Activated naive CD4-positive, alpha-beta T cell treated with anti-CD3 and anti-CD28 coated beads, Interleukin-2, amount 50 U/mL, for 72 hours (primary cell): ENCODE measurements at regions not wholly inside any gene's neighbourhood (a gene's known extent, or its start where the extent isn't known, plus 50 kb on each side); places are given as distances from the start of the nearest gene placed in this dataset.
"Not testable (repeated sequence)": the region's sequence is repeated elsewhere in the genome, so short reads cannot be mapped to it uniquely, and the experiment has no call there.

ENCODE experiments used
- ATAC-seq, 2 donors: fragments of 150-1000 bp; cut with Tn5 transposase; 2 replicates each; pipeline ENCODE4 v1.10.0; 2021; ENCODE audit warnings: mild to moderate bottlenecking in 2 of 2, moderate library complexity in 2 of 2
- DNase-seq, 2 donors: peaks; one replicate each; pipeline ENCODE4 v3.0.0; 2021 to 2022; ENCODE audit warnings: low spot score in 2 of 2
- H3K27ac Mint-ChIP-seq, 2 donors: one replicate each; pipeline ENCODE4 v1.8.0; 2022; ENCODE audit warnings: mild to moderate bottlenecking in 2 of 2, mixed read lengths in 2 of 2
- H3K36me3 Mint-ChIP-seq, 2 donors: one replicate each; pipeline ENCODE4 v1.8.0; 2022; ENCODE audit warnings: mixed read lengths in 2 of 2
- H3K9me3 Mint-ChIP-seq, 2 donors: one replicate each; pipeline ENCODE4 v1.8.0; 2022; ENCODE audit warnings: mixed read lengths in 2 of 2

DNA sequence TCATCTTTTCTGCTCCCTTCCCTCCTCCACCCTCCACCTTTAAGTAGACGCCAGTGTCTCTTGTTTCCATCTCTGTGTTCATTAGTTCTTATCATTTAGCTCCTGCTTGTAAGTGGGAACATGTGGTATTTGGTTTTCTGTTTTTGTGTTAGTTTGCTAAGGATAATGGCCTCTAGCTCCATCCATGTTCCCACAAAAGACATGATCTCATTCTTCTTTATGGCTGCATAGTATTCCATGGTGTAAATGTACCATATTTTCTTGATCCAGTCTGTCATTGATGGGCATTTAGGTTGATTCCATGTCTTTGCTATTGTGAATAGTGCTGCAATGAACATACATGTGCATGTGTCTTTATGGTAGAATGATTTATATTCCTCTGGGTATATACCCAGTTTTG lies 236.5 kb downstream of the SOCS6 start:
- not testable (repeated sequence) for DNase-seq, ATAC-seq, H3K27ac Mint-ChIP-seq, H3K36me3 Mint-ChIP-seq
- peaks cover 10 to 16% of the 10 kb centered on the region in 2 donors for H3K9me3 Mint-ChIP-seq

DNA sequence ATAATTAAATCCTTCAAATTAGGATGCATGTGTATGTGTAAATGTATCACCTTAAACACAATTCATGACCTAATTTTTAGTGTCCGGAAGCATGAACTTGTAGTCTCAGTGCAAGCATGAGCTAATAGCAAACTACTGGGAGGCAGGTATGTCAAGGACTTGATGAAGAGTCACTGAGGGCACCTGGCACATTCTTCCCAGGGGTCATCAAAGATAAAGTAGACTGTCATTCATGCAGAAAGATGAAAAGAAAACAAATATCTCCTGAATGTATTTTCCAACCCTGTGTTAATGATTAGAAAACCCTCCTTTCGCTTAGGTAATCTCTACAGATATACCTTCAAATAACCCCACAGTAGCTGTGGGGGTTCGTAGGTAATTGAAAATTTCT lies 234.9 kb downstream of the SOCS6 start:
- ATAC-seq (no peak), DNase-seq (no peak)
- Mint-ChIP-seq H3K36me3 (peaks cover 6 to 7% of the 10 kb centered on the region in 2 donors), H3K27ac (no peak overlapping the region), H3K9me3 (peaks cover 10 to 12% of the 10 kb centered on the region in 2 donors)

DNA sequence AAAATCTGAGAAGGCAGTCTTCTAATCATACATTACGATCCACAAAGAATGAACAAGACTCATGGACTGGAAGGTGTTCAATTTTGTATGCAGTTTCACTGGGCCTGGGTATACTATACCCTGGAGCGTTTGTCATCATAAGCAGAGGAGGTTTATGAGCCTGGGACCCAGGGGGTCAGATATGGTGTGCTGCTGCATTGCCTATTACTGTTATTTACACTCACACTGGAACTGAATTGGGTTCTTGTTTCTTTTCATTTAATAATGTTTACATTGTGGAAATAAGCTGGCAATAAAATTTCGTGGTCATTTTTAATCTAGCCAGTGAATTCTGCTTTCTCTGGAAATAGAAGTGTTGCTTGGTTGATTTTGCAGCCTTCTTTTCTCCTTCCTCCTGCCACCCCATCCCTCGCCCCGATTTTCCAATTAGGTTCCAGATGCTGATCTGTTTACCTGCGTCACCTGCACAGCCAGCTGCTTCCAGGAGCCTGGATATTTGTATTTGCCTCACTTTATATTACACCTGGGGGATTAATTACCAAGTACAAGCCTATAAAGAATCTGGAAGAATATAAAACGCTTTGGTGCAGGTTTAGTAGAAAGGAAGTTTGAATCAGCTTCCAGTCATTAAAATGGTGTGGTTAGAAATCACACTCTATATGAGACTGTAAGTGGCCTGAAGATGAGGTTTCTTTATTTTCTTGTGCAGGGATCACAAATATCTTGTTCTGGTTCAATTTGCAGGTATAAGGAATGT lies 234.4 kb downstream of the SOCS6 start:
- no peak for ATAC-seq
- Mint-ChIP-seq H3K27ac (no peak overlapping the region), H3K36me3 (peaks cover 6 to 7% of the 10 kb centered on the region in 2 donors), H3K9me3 (peaks cover 10 to 12% of the 10 kb centered on the region in 2 donors)
- no peak for DNase-seq

DNA sequence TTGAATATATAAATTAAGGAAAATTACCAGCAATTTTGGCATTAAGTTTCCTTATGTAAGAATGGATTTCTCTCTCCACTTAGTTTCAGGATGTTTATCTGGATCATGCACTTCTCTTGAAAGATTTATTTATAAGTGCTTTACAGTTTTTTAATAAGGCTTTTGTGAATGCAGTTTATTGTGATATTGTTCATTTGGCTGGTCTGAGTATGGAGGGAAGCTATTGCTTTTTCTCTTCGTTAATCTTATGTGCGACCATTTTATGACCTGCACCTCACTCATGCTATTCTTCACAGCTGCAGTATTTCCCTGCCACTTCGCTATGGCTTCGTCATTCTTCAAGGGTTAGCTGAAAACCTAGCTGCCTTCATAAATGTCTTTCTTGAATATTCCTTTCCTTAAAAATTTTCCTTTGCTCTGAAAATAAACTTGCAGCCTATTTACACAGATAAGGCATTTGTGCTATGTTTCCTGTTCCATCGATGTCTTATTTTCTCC lies 233.4 kb downstream of the SOCS6 start:
- no peak for ATAC-seq
- no peak overlapping the region for H3K27ac Mint-ChIP-seq
- H3K9me3 Mint-ChIP-seq: peaks cover 10 to 12% of the 10 kb centered on the region in 2 donors
- no peak for DNase-seq
- peaks cover 6 to 7% of the 10 kb centered on the region in 2 donors for H3K36me3 Mint-ChIP-seq

DNA sequence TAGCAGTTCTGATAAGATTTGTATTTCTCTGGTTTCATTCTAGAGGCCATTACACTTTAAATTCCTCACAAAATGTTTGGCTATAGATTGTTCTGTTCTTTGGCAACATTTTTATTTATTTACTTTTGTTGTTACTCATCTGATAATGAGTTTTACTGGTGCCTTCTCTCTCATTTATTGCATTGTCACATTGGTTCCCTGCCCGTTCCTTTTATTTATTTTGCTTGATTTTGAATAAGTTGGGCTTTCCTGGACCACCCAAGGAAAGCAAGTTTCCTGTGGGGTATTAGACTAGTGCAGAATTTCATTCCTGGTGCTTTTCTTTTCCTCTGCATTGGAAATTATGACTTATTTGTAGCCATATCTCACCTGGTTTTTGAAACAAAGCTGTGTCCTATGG lies 232.0 kb downstream of the SOCS6 start:
- Mint-ChIP-seq H3K9me3 (peaks cover 4 to 5% of the 10 kb centered on the region in 2 donors), H3K27ac (no peak overlapping the region), H3K36me3 (no peaks in the 10 kb centered on the region)
- DNase-seq (no peak), ATAC-seq (no peak)

DNA sequence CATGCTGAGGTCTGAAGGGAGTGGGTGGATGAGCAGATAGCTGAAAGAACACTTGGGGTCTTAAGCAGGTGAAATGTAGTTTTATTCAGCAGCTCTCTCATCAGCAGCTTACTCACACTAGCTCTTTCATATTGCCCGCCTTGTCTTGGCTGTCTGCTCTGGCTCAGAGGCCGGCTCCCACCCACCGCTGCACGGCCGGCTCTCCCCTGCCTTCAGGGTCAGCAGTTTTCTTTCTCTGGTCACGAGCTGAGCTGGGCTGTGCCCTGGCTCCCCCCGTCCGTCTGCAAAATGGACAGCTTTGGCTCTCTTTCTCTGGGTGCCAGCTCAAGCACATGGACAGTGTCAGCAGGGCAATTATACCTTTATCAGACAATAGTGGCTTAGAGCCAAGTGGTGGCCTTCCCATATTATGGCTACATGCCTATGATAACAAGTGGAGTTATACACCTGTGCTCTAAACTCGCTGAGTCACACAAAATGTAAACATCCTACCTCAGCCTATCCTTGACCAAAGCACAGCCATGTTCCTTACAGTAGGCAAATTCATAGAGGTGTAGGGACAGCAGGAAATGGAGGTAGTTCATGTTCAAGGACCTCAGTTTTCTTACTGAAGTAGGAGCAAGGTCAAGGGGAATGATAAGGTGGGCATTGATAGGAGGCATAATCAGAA lies 224.8 kb downstream of the SOCS6 start:
- Mint-ChIP-seq H3K9me3 (peaks cover 0 to 9% of the 10 kb centered on the region in 2 donors), H3K36me3 (no peaks in the 10 kb centered on the region), H3K27ac (no peak overlapping the region)
- DNase-seq (no peak), ATAC-seq (no peak)

DNA sequence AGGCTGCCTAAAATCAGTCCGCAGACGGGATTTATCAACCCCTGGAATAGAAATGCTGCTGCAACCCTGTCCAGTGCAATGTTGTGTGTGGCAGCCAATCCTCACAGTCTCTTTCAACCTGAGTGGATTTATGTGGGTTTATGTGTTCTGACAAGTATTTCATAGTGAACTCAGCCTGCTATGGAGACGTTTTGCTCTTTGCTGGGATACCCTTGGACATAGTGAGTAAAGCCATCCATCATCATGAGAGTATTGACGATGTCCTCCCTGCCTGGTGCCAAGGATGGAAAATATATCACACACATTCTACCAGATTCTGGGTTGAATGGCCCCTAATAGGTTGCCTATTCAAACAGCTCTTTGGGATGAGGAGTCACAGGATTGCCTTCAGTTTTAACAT lies 219.1 kb downstream of the SOCS6 start:
- ATAC-seq (no peak), DNase-seq (no peak)
- Mint-ChIP-seq H3K27ac (no peak overlapping the region), H3K36me3 (no peaks in the 10 kb centered on the region), H3K9me3 (peaks cover 0 to 9% of the 10 kb centered on the region in 2 donors)

DNA sequence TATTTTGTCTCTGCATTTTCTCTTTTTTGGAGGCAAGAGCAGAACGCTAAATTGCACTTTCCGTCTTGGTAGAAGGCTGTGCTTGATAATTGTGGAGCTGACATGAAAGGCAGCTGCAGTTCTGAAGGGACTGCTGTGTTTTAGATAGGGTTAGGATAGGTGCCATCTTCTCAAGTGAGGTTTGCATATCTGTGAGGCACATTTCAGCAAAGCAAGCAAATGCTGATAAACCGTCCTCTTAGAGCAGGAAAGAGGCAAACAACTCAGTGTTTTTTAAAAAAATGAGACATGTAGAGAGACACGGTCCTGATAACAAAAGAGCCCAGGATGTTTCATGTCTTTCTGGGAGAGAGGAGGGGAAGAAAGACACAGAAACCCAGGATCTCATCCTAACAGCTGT lies 217.7 kb downstream of the SOCS6 start:
- no peak overlapping the region for H3K27ac Mint-ChIP-seq
- DNase-seq (no peak), ATAC-seq (no peak)
- peaks cover 0 to 5% of the 10 kb centered on the region in 2 donors for H3K9me3 Mint-ChIP-seq
- H3K36me3 Mint-ChIP-seq: no peaks in the 10 kb centered on the region

DNA sequence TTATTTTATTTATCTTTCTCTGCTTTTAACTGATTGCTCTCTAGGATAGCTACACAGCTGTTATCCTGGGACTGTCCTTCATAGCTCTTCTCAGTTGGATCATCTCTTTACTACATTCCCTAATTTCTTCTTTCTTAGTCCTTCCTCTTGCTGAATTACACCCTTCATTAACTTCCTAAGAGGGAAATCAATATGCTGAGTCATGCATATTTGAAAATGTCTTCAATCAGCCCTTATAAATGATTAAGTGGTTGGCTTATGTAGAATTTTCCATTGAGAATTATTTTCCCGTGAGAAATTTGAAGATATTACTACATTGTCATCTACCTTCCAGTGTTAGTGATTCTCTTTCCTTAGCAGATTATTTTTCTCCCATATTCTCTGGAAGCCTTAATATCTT lies 214.2 kb downstream of the SOCS6 start:
- ATAC-seq: no peak
- DNase-seq: no peak
- Mint-ChIP-seq H3K27ac (no peak overlapping the region), H3K36me3 (no peaks in the 10 kb centered on the region), H3K9me3 (no peaks in the 10 kb centered on the region)

DNA sequence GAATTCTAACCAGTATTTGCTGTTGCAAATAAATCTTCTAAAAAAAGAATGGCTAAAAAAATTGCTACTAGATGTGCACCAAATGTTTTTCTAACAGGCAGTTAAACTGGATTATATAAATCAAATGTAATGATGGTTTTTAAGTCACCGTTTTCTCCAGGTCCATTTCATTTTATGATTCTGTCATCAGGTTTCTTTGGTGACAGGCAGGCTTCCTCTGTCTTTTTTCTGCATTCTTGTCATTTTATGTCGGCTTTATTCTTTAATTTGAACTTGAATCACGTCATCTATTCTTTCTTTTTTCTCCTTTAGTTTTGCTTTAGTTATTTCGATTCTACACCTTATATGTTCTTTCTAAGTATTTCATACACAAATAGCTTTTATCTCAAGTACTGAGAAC lies 212.5 kb downstream of the SOCS6 start:
- Mint-ChIP-seq H3K9me3 (no peaks in the 10 kb centered on the region), H3K36me3 (no peaks in the 10 kb centered on the region), H3K27ac (no peak overlapping the region)
- DNase-seq (no peak), ATAC-seq (no peak)

DNA sequence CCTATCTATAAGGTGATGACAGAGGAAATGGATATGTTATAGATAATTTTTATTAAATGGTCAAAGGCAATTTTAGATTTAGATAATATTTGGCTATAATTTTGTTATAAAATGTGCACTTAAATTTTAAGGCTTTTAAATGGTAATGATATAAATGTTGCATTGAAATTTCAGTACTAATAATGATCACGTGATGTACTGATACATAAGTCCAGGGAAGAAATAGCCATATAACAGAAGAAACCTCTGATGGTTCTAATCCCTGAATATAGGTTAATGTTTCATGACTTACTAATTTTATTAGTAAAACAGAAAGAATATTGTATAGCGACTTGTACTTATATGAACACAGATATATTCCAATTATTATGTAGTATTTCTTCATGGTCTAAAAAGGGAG lies 211.9 kb downstream of the SOCS6 start:
- ATAC-seq: no peak
- DNase-seq: no peak
- H3K27ac Mint-ChIP-seq: no peak overlapping the region
- no peaks in the 10 kb centered on the region for H3K9me3 Mint-ChIP-seq
- no peaks in the 10 kb centered on the region for H3K36me3 Mint-ChIP-seq

DNA sequence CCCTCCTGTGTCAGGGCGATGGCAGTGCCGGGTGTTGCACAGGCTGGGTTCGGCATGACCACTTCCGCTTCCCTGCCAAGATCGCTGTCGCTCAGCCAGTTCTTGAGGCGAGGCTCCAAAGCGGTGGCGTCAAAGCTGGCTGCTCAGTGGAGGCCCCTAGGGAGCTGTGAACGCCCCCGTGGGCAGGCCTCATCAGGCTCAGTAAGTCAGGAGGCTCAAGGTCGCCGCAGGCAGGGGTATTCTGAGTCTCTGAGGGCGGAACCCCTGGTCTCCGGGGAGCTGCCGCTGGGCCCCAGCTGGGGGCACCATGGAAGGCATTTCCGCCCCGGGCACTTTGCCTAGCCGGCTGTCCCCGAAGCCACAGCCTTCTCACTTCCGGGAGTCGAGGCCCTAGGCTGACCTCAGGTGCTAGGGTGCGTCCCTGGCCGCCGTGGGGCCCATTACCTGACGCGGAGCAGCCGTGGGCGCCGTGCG lies 210.4 kb downstream of the SOCS6 start:
- peak in 1 of 2 donors; percentile 39 for ATAC-seq
- Mint-ChIP-seq H3K27ac (no peak overlapping the region), H3K36me3 (no peaks in the 10 kb centered on the region), H3K9me3 (no peaks in the 10 kb centered on the region)
- no peak for DNase-seq

DNA sequence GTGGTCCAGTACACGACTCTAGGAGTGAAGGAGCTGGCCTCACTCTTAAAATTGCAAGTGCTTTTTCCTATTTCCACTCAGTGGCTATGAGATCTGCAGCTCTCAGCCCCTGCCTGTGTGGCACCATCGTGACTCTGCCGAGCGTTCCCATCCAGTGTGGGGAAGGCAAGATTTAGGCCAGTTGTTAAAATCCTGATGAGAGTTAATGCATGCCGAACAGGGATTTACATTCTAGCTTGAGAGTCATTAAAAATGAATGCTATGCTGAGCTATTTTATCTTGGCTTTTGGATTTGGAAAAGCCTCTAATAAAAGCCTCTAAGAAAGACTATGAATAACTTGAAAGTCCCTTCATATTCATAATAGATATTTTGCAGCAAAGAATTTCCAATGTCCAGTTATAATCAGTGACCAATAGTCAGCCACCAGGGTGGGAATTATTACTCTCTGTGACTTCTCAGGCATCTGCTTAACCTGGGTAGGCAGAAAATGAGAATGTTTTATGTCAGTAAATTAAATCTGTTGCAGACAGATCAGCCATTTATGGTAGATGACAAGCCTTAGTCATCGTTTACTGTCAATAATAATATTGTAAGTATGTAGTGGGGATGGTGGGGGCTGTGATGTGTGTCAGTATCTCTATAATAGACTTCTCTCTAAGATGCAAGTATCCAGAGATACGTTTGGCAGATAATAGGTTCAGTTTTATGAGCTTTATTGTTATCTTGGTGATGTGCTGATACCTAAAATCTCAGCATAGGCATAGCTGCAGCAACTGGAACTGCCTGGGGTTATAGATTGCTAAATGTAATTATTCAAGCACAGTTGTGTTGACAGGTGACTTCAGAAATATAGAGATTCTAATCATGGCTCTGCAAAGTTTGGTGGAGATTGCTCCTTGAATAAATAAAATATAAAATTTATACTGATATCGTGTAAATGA lies 207.8 kb downstream of the SOCS6 start:
- ATAC-seq: no peak
- Mint-ChIP-seq H3K9me3 (no peaks in the 10 kb centered on the region), H3K36me3 (no peaks in the 10 kb centered on the region), H3K27ac (no peak overlapping the region)
- no peak for DNase-seq

DNA sequence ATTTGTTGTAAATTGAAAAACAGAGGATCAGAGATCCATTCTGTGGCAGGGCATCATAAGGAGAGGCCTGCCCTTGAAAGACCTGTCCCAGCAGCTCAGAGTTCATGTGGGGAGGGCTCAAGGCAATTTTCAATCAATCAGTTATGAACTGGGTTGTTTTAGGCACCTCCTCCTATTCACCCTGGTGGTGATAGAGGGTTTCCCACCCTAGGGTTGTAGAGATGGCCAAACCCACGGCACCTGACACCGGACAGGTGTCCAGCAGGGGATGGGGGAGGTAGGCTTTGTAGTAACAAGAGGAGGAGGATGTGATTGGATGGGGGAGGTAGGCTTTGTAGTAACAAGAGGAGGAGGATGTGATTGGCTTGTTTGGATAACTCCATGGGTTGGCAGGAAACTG lies 205.7 kb downstream of the SOCS6 start:
- no peak for DNase-seq
- H3K27ac Mint-ChIP-seq: peak overlapping the region in 1 of 2 donors; percentile 19
- H3K36me3 Mint-ChIP-seq: no peaks in the 10 kb centered on the region
- ATAC-seq: no peak
- no peaks in the 10 kb centered on the region for H3K9me3 Mint-ChIP-seq

DNA sequence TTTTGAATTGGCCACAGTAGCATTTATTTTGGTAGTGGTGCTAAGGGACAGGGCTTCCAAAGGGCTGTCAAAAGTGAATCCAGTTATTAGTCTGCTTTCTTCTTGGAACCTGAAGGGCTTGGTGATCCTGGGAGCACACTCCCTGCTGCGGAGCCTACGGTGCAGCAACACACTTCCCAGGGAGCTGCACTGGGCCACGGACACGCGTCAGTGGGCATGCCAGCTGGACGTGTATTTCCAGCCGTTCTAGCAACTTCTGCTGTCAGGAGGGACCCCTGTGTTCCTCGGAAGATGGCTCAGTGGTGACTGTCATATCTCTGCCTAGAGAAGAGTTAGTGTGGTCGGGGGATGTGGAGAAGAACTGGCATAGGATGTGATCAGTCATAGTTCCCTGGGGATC lies 204.6 kb downstream of the SOCS6 start:
- no peak for DNase-seq

DNA sequence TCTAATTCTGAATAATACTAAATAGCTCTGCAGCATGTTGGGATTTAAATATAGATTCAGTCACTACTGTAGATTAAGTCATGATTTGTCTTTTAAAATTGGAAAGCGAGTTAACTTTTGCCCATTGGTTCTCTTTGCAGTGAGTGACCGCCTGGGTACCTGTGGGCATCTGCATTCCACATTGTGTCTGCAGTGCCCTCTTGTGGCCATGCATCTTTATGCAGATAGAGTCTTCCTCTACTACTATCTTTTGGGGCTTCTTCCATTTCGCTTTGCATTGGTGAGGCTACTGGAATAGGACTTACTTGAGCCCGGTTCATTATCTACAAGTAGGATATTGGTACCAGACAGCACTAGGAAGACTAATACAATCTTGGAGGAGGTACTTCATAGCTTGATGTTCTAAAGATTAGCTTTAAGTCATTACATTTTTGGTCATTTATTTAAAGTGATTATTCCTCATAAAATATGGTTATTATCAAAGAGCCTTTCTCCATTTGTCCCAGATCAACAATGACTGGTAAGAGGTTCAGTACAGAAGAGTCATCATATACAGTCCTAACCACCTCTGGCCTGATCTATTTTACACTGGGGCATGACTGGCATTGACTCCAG lies 203.0 kb downstream of the SOCS6 start:
- H3K9me3 Mint-ChIP-seq: no peaks in the 10 kb centered on the region
- no peak overlapping the region for H3K27ac Mint-ChIP-seq
- DNase-seq: peak in 1 of 2 donors; percentile 60
- peak; percentile 69 to 70 for ATAC-seq
- H3K36me3 Mint-ChIP-seq: no peaks in the 10 kb centered on the region

More for the DNA sequence above, 204.6 kb downstream of the SOCS6 start:
- Mint-ChIP-seq H3K9me3 (no peaks in the 10 kb centered on the region), H3K27ac (no peak overlapping the region), H3K36me3 (no peaks in the 10 kb centered on the region)
- ATAC-seq: no peak
